ENCODE measurements at regions not wholly inside any gene's neighbourhood (a gene's known extent, or its start where the extent isn't known, plus 50 kb on each side); places are given as distances from the start of the nearest gene placed in this dataset.

DNA sequence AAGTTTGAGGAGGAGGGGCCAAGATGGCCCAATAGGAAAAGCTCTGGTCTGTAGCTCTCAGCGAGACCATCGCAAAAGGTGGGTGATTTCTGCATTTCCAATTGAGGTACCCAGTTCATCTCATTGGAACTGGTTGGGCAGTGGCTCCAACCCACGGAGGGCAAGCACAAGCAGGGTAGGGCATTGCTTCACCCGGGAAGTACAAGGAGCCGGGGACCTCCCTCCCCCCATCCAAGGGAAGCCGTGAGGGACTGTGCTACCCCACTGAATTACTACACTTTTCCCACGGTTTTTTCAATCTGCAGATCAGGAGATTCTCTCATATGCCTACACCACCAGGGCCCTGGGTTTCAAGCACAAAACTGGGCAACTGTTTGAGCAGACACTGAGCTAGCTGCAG lies 58.0 kb upstream of the EFCAB3 start:
- Histone ChIP-seq H3K27me3 (peaks cover 6% of the 10 kb centered on the region), H3K27ac (no peak overlapping the region), H3K9me2 (replicated peaks; ENCODE audit: insufficient read depth) (no peaks in the 10 kb centered on the region), H3K9me3 (ENCODE audit: low read depth) (no peaks in the 10 kb centered on the region), H3K79me2 (no peaks in the 10 kb centered on the region), H3K4me3 (no peak overlapping the region), H3K36me3 (replicated peaks; ENCODE audit: insufficient read depth, low read depth) (no peaks in the 10 kb centered on the region), H4K20me1 (ENCODE audit: insufficient read depth, poor library complexity, severe bottlenecking) (no peaks in the 10 kb centered on the region), H2AFZ (no peak overlapping the region), H3K4me2 (no peak overlapping the region), H3K4me1 (ENCODE audit: insufficient read depth) (no peaks in the 10 kb centered on the region)
- WGBS (ENCODE audit: low lambda C conversion rate, missing lambda C conversion rate) = 96% methylated on average over 7 of the region's 7 CpGs
- TF ChIP-seq EZH2phosphoT487 (IDR thresholded peaks at IDR 0.05; ENCODE audit: low read depth, severe bottlenecking, unreplicated experiment) (no peak), EZH2 (IDR thresholded peaks at IDR 0.05; ENCODE audit: borderline replicate concordance) (no peak)
- TF ChIP-seq, protein P1, sequence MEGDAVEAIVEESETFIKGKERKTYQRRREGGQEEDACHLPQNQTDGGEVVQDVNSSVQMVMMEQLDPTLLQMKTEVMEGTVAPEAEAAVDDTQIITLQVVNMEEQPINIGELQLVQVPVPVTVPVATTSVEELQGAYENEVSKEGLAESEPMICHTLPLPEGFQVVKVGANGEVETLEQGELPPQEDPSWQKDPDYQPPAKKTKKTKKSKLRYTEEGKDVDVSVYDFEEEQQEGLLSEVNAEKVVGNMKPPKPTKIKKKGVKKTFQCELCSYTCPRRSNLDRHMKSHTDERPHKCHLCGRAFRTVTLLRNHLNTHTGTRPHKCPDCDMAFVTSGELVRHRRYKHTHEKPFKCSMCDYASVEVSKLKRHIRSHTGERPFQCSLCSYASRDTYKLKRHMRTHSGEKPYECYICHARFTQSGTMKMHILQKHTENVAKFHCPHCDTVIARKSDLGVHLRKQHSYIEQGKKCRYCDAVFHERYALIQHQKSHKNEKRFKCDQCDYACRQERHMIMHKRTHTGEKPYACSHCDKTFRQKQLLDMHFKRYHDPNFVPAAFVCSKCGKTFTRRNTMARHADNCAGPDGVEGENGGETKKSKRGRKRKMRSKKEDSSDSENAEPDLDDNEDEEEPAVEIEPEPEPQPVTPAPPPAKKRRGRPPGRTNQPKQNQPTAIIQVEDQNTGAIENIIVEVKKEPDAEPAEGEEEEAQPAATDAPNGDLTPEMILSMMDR (IDR thresholded peaks at IDR 0.05; ENCODE audit: poor library complexity) = no peak
- DNase-seq (ENCODE audit: low spot score) = no peak

DNA sequence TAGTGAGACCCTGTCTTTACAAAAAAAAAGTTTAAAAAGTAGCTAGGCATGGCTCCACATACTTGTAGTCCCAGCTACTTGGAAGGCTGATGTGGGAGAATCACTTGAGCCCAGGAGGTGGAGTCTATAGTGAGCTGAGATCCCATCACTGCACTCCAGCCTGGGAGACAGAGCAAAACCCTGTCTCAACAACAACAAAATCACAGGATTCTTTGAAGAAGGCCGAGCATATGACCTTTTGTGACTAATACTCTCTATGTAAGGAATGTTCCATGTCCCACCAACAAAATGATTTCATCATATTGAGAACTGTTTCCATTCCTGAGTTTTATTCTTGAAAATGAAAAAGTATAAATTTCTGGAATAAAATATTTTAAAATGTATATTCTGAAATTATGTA lies 58.9 kb upstream of the EFCAB3 start:
- Histone ChIP-seq H3K27ac (no peak overlapping the region), H3K4me3 (no peak overlapping the region), H3K9me2 (replicated peaks; ENCODE audit: insufficient read depth) (no peaks in the 10 kb centered on the region), H3K27me3 (peaks cover 6% of the 10 kb centered on the region), H3K36me3 (replicated peaks; ENCODE audit: insufficient read depth, low read depth) (no peaks in the 10 kb centered on the region), H2AFZ (no peak overlapping the region), H3K4me1 (ENCODE audit: insufficient read depth) (no peaks in the 10 kb centered on the region), H3K9me3 (ENCODE audit: low read depth) (no peaks in the 10 kb centered on the region), H4K20me1 (ENCODE audit: insufficient read depth, poor library complexity, severe bottlenecking) (no peaks in the 10 kb centered on the region), H3K79me2 (no peaks in the 10 kb centered on the region), H3K4me2 (no peak overlapping the region)
- TF ChIP-seq EZH2phosphoT487 (IDR thresholded peaks at IDR 0.05; ENCODE audit: low read depth, severe bottlenecking, unreplicated experiment) = no peak
- TF ChIP-seq, protein P1 (IDR thresholded peaks at IDR 0.05; ENCODE audit: poor library complexity) = no peak
- DNase-seq (ENCODE audit: low spot score) = no peak
- WGBS (ENCODE audit: low lambda C conversion rate, missing lambda C conversion rate) = 67% methylated on average over 1 of the region's 1 CpG

DNA sequence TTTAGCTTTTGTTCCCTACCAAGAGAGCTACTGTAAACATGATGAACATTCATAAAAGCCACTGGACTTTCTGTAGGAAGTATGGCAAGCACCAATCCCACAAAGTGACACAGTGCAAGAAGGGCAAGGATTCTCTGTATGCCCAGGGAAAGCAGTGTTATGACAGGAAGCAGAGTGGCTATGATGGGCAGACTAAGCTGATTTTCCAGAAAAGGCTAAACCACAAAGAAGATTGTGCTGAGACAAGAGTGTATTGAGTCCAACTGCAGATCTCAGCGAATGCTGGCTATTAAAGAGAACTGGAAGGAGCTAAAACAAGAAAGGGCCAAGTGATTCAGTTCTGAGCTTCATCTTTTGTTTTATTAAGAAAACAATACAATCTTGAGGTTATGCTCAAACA lies 60.5 kb upstream of the EFCAB3 start:
- no peak for DNase-seq (ENCODE audit: low spot score)
- Histone ChIP-seq H3K4me2 (no peak overlapping the region), H3K4me3 (no peak overlapping the region), H3K79me2 (no peaks in the 10 kb centered on the region), H3K9me2 (replicated peaks; ENCODE audit: insufficient read depth) (no peaks in the 10 kb centered on the region), H3K4me1 (ENCODE audit: insufficient read depth) (no peaks in the 10 kb centered on the region), H3K36me3 (replicated peaks; ENCODE audit: insufficient read depth, low read depth) (no peaks in the 10 kb centered on the region), H4K20me1 (ENCODE audit: insufficient read depth, poor library complexity, severe bottlenecking) (no peaks in the 10 kb centered on the region), H3K9me3 (ENCODE audit: low read depth) (no peaks in the 10 kb centered on the region), H3K27ac (no peak overlapping the region), H2AFZ (no peak overlapping the region), H3K27me3 (peaks cover 6% of the 10 kb centered on the region)
- 92% methylated on average over 1 of the region's 1 CpG for WGBS (ENCODE audit: low lambda C conversion rate, missing lambda C conversion rate)
- TF ChIP-seq EZH2phosphoT487 (IDR thresholded peaks at IDR 0.05; ENCODE audit: low read depth, severe bottlenecking, unreplicated experiment) (no peak), EZH2 (IDR thresholded peaks at IDR 0.05; ENCODE audit: borderline replicate concordance) (no peak)
- TF ChIP-seq, protein P1 (IDR thresholded peaks at IDR 0.05; ENCODE audit: poor library complexity) = no peak

DNA sequence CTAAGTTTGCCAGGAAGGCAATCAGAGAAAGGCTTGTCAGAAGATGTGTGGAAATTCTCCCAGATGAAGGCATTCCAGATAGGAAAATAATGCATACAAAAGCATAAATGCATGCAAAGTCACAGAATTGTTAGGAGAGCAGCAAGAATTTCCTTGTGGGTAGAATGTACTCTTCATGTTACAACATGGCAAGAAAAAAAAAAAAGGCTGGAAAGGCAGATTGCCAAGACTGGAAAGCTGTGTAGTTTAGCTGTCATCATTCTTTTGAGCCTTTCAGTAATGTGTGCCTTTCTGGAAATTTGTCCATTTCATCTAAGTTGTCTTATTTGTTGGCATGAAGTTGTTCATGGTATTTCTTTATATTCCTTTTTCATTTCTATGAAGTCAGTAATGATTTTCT lies 71.0 kb upstream of the EFCAB3 start:
- DNase-seq (ENCODE audit: low spot score) = no peak
- no peak overlapping the region for H3K4me3 ChIP-seq
- H3K4me1 ChIP-seq (ENCODE audit: insufficient read depth) = no peaks in the 10 kb centered on the region
- no peak overlapping the region for H2AFZ ChIP-seq
- H3K27ac ChIP-seq = no peak overlapping the region
- no peaks in the 10 kb centered on the region for H4K20me1 ChIP-seq (ENCODE audit: insufficient read depth, poor library complexity, severe bottlenecking)
- no peaks in the 10 kb centered on the region for H3K27me3 ChIP-seq
- H3K79me2 ChIP-seq = no peaks in the 10 kb centered on the region
- H3K9me3 ChIP-seq (ENCODE audit: low read depth) = no peaks in the 10 kb centered on the region
- TF ChIP-seq, protein P1 (IDR thresholded peaks at IDR 0.05; ENCODE audit: poor library complexity) = no peak
- TF ChIP-seq EZH2phosphoT487 (IDR thresholded peaks at IDR 0.05; ENCODE audit: low read depth, severe bottlenecking, unreplicated experiment) (no peak), EZH2 (IDR thresholded peaks at IDR 0.05; ENCODE audit: borderline replicate concordance) (no peak)
- no peaks in the 10 kb centered on the region for H3K36me3 ChIP-seq (replicated peaks; ENCODE audit: insufficient read depth, low read depth)
- H3K9me2 ChIP-seq (replicated peaks; ENCODE audit: insufficient read depth) = no peaks in the 10 kb centered on the region
- no peak overlapping the region for H3K4me2 ChIP-seq

All from hepatocyte (in vitro differentiated cells).